ENCODE measurements at regions not wholly inside any gene's neighbourhood (a gene's known extent, or its start where the extent isn't known, plus 50 kb on each side); places are given as distances from the start of the nearest gene placed in this dataset.

GRCh38 chr19:31073485-31074198 lies 275.6 kb downstream of the TSHZ3 start:
- TF ChIP-seq CTCF (IDR thresholded peaks at IDR 0.05) (no peak), MAX (IDR thresholded peaks at IDR 0.05) (no peak), HDAC2 (IDR thresholded peaks at IDR 0.05) (no peak)
